HG02870 (cell line): ENCODE measurements at regions not wholly inside any gene's neighbourhood (a gene's known extent, or its start where the extent isn't known, plus 50 kb on each side); places are given as distances from the start of the nearest gene placed in this dataset.

Source experiments
- ATAC-seq: cut with Tn5 transposase; IDR thresholded peaks from one replicate; pipeline ENCODE4 v1.9.1; 2021; ENCODE audit warnings: mild to moderate bottlenecking, moderate library complexity; ENCODE audit not compliant: unreplicated experiment

DNA sequence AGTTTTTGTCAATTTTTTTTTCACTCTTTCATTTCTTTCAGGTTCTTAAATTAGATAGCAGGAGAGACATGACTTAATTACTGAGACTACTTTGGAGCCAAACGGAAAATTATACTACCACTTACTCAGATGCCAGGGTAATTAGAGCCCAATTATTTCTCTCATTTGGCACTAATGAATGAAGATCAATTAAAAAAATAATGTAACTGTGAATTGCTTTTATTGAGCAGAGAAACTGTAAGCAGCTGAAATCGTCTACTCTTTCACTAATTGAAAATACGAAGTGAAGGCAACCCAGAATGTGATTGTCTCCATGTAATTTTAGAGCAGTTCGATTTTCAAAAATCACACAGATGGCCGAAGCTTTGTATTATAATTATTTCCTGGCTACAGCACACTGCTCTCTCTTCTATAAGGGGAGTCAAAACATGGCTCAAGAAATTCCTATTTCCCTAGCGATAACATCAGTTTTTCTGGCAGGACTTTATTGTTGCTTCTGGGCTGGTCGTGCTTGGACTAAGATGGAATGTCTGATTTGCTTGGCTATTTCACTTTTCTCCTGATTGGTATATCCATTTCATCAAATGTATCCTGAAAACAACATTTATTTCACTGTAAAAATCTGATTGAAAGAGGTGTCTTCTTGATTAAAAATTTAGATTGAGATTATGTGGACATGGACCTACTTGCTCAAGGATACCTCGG lies 55.8 kb upstream of the PDZRN3 start:
- no peak for ATAC-seq

DNA sequence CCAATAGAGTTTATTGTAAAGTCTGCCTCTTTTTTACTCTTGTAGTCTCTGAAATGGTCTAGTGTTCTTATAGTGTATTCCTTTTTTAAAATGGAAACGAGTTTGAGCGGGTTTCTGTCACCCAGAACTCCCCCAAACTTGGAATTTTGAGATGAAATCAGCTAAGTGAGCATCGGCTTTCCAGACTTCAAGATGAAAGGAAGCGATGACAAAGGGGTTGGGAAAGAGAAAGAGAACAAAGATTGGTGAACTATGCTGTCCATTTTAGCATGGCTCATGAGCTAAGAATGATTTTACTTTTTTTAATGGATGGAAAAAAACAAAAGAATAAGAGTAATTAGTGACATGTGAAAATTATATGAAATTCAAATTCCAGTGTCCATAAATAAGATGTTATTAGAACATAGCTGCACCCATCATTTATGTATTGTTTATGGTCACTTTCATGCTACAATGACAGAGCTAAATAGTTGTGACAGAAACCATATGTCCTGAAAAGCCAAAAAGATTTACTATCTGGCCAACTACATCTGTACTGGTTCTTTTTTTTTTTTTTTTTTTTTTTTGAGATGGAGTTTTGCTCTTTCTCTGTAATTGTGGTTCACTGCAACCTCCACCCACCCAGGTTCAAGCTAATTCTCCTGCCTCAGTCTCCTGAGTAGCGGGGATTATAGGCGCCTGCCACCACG lies 52.7 kb upstream of the PDZRN3 start:
- ATAC-seq = no peak
